ENCODE measurements at regions not wholly inside any gene's neighbourhood (a gene's known extent, or its start where the extent isn't known, plus 50 kb on each side); places are given as distances from the start of the nearest gene placed in this dataset.
"Not testable (repeated sequence)": the region's sequence is repeated elsewhere in the genome, so short reads cannot be mapped to it uniquely, and the experiment has no call there.

DNA sequence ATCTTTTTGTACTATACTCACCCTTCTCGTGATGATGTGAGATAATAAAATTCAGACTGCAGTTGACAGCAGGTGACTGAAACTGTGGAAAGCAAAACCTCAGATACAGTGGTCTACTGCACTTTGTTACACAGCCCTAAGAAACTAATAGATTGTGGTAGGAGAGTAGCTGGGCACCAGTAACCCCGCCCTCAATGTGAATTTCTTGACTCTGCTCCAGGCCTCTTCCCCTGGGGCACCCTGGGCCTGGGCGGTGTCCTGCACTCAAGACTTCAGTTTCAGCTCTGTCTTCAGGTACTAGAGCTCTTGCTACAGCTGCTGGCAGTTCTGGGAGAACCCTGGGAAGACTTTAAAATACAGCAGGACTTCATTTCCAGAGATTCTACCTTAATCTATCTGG lies 197.6 kb upstream of the AVPR1A start:
- Histone ChIP-seq H3K27ac (ENCODE audit: low read depth, low read length, poor library complexity, severe bottlenecking) (no peak overlapping the region), H4K20me1 (ENCODE audit: insufficient read depth, low read length) (no peaks in the 10 kb centered on the region), H2AFZ (ENCODE audit: low read length) (no peak overlapping the region), H3K4me2 (ENCODE audit: low read length) (no peak overlapping the region), H3K4me1 (ENCODE audit: insufficient read depth, low read length, severe bottlenecking) (peaks cover under 1% of the 10 kb centered on the region), H3K36me3 (ENCODE audit: insufficient read depth, low read length) (no peaks in the 10 kb centered on the region), H3K9ac (ENCODE audit: low read length) (no peak overlapping the region), H3K27me3 (ENCODE audit: insufficient read depth, low read length) (no peaks in the 10 kb centered on the region), H3K9me2 (ENCODE audit: low read depth, low read length) (no peaks in the 10 kb centered on the region), H3K79me2 (ENCODE audit: insufficient read depth, low read length) (no peaks in the 10 kb centered on the region), H3F3A (ENCODE audit: insufficient read depth, low read length) (no peaks in the 10 kb centered on the region), H3K4me3 (ENCODE audit: low read depth, low read length, poor library complexity, severe bottlenecking) (no peak overlapping the region), H3K9me3 (ENCODE audit: low read length) (no peaks in the 10 kb centered on the region)
- TF ChIP-seq, protein P1, sequence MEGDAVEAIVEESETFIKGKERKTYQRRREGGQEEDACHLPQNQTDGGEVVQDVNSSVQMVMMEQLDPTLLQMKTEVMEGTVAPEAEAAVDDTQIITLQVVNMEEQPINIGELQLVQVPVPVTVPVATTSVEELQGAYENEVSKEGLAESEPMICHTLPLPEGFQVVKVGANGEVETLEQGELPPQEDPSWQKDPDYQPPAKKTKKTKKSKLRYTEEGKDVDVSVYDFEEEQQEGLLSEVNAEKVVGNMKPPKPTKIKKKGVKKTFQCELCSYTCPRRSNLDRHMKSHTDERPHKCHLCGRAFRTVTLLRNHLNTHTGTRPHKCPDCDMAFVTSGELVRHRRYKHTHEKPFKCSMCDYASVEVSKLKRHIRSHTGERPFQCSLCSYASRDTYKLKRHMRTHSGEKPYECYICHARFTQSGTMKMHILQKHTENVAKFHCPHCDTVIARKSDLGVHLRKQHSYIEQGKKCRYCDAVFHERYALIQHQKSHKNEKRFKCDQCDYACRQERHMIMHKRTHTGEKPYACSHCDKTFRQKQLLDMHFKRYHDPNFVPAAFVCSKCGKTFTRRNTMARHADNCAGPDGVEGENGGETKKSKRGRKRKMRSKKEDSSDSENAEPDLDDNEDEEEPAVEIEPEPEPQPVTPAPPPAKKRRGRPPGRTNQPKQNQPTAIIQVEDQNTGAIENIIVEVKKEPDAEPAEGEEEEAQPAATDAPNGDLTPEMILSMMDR (IDR thresholded peaks at IDR 0.05; ENCODE audit: low read length) = no peak
- TF ChIP-seq EZH2 (IDR thresholded peaks at IDR 0.05; ENCODE audit: borderline replicate concordance, low read length) = no peak

DNA sequence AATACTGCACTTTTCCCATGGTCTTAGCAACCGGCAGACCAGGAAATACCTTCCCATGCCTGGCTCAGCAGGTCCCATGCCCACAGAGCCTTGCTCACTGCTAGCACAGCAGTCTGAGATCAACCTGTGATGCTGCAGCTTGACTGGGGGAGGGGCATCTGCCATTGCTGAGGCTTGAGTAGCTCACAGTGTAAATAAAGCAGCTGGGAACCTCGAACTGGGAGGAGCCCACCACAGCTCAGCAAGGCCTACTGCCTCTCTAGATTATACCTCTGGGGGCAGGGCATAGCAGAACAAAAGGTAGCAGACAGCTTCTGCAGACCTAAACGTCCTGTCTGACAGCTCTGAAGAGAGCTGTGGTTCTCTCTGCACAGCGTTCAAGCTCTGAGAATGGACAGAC lies 186.2 kb upstream of the AVPR1A start:
- not testable (repeated sequence) for H3K79me2 ChIP-seq (ENCODE audit: insufficient read depth, low read length); H4K20me1 ChIP-seq (ENCODE audit: insufficient read depth, low read length); H3K9me2 ChIP-seq (ENCODE audit: low read depth, low read length); H3K27ac ChIP-seq (ENCODE audit: low read depth, low read length, poor library complexity, severe bottlenecking); H3K4me3 ChIP-seq (ENCODE audit: low read depth, low read length, poor library complexity, severe bottlenecking); H3K27me3 ChIP-seq (ENCODE audit: insufficient read depth, low read length); H2AFZ ChIP-seq (ENCODE audit: low read length); H3K36me3 ChIP-seq (ENCODE audit: insufficient read depth, low read length); H3K9me3 ChIP-seq (ENCODE audit: low read length); H3K4me1 ChIP-seq (ENCODE audit: insufficient read depth, low read length, severe bottlenecking); H3F3A ChIP-seq (ENCODE audit: insufficient read depth, low read length); H3K9ac ChIP-seq (ENCODE audit: low read length); H3K4me2 ChIP-seq (ENCODE audit: low read length)

DNA sequence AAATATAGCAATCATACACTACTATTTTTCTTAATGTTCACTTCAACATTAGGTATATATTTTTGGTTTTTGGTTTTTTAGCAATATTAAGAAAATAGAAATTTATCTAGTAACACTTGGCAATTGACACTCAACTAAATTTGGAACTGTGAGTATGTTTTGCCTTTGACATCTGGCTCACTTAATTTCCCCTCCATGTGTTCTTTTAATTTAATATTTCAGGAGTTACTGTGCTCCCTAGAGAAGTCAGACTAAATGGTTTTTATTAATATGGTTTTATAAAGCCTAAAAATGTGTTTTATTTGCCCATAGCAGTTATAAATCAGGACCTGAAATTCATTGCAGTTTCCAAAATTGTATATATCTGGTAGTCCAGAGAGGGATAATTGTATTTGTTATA lies 175.3 kb upstream of the AVPR1A start:
- no peak overlapping the region for H3K9ac ChIP-seq (ENCODE audit: low read length)
- no peak overlapping the region for H2AFZ ChIP-seq (ENCODE audit: low read length)
- H4K20me1 ChIP-seq (ENCODE audit: insufficient read depth, low read length) = no peaks in the 10 kb centered on the region
- H3K9me3 ChIP-seq (ENCODE audit: low read length) = no peaks in the 10 kb centered on the region
- H3K9me2 ChIP-seq (ENCODE audit: low read depth, low read length) = no peaks in the 10 kb centered on the region
- no peaks in the 10 kb centered on the region for H3K4me1 ChIP-seq (ENCODE audit: insufficient read depth, low read length, severe bottlenecking)
- no peaks in the 10 kb centered on the region for H3K36me3 ChIP-seq (ENCODE audit: insufficient read depth, low read length)
- no peaks in the 10 kb centered on the region for H3K79me2 ChIP-seq (ENCODE audit: insufficient read depth, low read length)
- no peaks in the 10 kb centered on the region for H3F3A ChIP-seq (ENCODE audit: insufficient read depth, low read length)
- no peak overlapping the region for H3K4me2 ChIP-seq (ENCODE audit: low read length)
- no peak overlapping the region for H3K4me3 ChIP-seq (ENCODE audit: low read depth, low read length, poor library complexity, severe bottlenecking)
- H3K27me3 ChIP-seq (ENCODE audit: insufficient read depth, low read length) = no peaks in the 10 kb centered on the region
- TF ChIP-seq EZH2 (IDR thresholded peaks at IDR 0.05; ENCODE audit: borderline replicate concordance, low read length) = no peak
- TF ChIP-seq, protein P1 (IDR thresholded peaks at IDR 0.05; ENCODE audit: low read length) = no peak
- no peak overlapping the region for H3K27ac ChIP-seq (ENCODE audit: low read depth, low read length, poor library complexity, severe bottlenecking)

GRCh38 chr12:63325757-63326156 lies 174.8 kb upstream of the AVPR1A start:
- no peak overlapping the region for H2AFZ ChIP-seq (ENCODE audit: low read length)
- no peaks in the 10 kb centered on the region for H3K4me1 ChIP-seq (ENCODE audit: insufficient read depth, low read length, severe bottlenecking)
- no peaks in the 10 kb centered on the region for H3K9me2 ChIP-seq (ENCODE audit: low read depth, low read length)
- no peaks in the 10 kb centered on the region for H3K27me3 ChIP-seq (ENCODE audit: insufficient read depth, low read length)
- H3K27ac ChIP-seq (ENCODE audit: low read depth, low read length, poor library complexity, severe bottlenecking) = no peak overlapping the region
- H3F3A ChIP-seq (ENCODE audit: insufficient read depth, low read length) = no peaks in the 10 kb centered on the region
- H3K9ac ChIP-seq (ENCODE audit: low read length) = no peak overlapping the region
- H3K9me3 ChIP-seq (ENCODE audit: low read length) = no peaks in the 10 kb centered on the region
- H3K36me3 ChIP-seq (ENCODE audit: insufficient read depth, low read length) = no peaks in the 10 kb centered on the region
- no peak overlapping the region for H3K4me2 ChIP-seq (ENCODE audit: low read length)
- H3K4me3 ChIP-seq (ENCODE audit: low read depth, low read length, poor library complexity, severe bottlenecking) = no peak overlapping the region
- no peaks in the 10 kb centered on the region for H3K79me2 ChIP-seq (ENCODE audit: insufficient read depth, low read length)
- no peaks in the 10 kb centered on the region for H4K20me1 ChIP-seq (ENCODE audit: insufficient read depth, low read length)
- TF ChIP-seq, protein P1 (IDR thresholded peaks at IDR 0.05; ENCODE audit: low read length) = no peak
- TF ChIP-seq EZH2 (IDR thresholded peaks at IDR 0.05; ENCODE audit: borderline replicate concordance, low read length) = no peak
